ENCODE measurements at regions not wholly inside any gene's neighbourhood (a gene's known extent, or its start where the extent isn't known, plus 50 kb on each side); places are given as distances from the start of the nearest gene placed in this dataset.

GRCh38 chr21:28639737-28640136 is 352.9 kb downstream of the LTN1 start:
- TF ChIP-seq, protein P1, sequence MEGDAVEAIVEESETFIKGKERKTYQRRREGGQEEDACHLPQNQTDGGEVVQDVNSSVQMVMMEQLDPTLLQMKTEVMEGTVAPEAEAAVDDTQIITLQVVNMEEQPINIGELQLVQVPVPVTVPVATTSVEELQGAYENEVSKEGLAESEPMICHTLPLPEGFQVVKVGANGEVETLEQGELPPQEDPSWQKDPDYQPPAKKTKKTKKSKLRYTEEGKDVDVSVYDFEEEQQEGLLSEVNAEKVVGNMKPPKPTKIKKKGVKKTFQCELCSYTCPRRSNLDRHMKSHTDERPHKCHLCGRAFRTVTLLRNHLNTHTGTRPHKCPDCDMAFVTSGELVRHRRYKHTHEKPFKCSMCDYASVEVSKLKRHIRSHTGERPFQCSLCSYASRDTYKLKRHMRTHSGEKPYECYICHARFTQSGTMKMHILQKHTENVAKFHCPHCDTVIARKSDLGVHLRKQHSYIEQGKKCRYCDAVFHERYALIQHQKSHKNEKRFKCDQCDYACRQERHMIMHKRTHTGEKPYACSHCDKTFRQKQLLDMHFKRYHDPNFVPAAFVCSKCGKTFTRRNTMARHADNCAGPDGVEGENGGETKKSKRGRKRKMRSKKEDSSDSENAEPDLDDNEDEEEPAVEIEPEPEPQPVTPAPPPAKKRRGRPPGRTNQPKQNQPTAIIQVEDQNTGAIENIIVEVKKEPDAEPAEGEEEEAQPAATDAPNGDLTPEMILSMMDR (conservative IDR thresholded peaks at IDR 0.05; ENCODE audit: low read length), result no peak
- TF ChIP-seq EZH2phosphoT487 (IDR thresholded peaks at IDR 0.05; ENCODE audit: borderline replicate concordance), result no peak

Measured in Loucy (cell line).